ENCODE measurements at regions not wholly inside any gene's neighbourhood (a gene's known extent, or its start where the extent isn't known, plus 50 kb on each side); places are given as distances from the start of the nearest gene placed in this dataset.
"Not testable (repeated sequence)": the region's sequence is repeated elsewhere in the genome, so short reads cannot be mapped to it uniquely, and the experiment has no call there.

DNA sequence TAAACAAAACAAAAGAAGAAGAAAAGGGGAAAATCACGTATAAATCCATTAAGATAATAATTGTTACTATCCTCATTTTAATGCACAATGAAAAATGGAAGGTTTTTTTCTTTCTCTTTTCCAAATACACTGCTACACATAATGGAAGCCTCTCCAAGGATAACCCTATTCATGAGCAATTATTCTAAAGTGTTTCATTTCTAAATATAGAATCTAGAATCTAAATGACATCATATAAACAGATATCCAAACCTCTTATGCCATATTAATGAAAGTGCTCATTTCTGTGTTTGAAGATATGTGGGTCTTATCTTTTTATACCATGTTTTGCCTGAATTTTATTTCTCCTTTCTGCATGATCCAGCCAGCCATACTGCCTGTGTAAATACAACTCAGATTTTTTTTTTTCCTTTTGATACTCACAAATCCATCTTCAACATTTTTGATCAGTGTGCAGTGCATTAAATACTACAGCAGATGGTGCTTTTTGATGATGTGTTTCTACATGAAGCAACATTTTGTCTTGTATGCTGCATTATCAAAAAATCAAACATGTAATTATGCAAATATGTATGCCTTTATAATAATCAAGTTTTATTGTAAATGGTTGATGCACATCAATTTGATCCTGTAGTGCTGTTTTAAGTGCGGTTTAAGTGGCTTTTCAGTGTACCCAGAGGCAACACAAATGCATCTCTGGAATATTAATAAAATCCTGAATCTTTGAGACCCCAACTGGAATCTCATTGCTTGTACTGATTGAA is 625.6 kb upstream of the PTBP2 start:
- no peak for DNase-seq

- DNase-seq: no peak
Observed at GRCh38 chr1:96096613-96097321, 624.8 kb upstream of the PTBP2 start.

- DNase-seq: no peak
Observed at GRCh38 chr1:96104506-96104905, 617.1 kb upstream of the PTBP2 start.

DNA sequence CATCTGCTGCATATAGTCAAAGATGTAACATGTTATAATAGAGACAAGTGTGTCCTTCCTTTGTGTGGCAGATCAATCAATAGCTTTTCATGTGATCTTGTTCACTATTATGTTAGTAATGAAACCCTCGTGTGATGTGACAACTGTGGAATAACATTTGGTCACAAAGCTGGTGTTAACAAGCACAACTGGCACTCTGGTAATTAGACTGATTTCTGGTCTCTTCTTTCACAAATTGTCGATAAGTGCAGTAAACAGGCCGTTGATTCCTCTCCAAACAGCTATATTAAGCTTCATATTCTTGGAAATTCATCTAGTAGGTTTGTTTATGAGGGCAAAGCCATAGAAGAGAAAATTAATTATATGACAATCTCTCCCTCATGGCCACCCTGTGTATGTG is 616.7 kb upstream of the PTBP2 start:
- no peak for DNase-seq

DNA sequence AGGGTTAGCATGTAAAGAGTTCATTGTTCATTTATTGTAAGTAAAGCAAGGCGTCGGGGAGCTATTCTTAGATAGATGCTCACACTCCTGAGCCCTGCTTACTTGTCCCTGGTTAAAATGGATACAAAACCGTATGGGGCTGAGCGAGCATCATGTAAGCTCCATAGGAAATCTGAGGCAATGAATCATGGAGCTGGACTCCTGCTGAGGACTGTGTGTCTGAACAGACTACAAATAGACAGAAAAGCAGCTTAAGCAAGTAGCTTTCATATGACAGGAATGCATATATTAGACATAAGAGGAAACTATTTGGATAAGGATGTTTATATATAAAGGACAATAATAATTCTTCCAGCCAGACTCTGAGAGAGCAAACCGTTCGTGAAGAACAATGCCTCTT is 604.9 kb upstream of the PTBP2 start:
- no peak for DNase-seq

GRCh38 chr1:96130432-96130831 is 591.2 kb upstream of the PTBP2 start:
- DNase-seq: no peak

DNA sequence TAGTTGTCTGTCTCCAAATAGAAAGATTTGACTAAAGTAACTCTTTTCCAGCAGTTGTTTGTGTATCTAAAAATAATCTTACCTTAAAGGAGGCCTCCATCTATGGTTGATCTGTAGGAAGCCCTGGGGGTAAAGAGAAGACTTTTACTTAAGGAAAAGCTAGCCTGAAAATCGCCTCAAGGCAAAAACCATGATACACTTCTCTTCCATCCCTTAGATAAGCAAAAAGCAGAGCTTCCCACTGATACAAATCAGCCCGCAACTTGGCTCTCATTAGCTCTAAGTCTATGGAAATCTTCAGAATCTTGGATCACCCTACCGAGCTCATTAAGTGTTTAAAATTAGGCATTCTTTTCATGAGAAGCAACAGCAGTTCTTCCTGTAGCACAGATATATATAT is 576.9 kb upstream of the PTBP2 start:
- no peak for DNase-seq

- DNase-seq: no peak
Observed at GRCh38 chr1:96145492-96145891, 576.1 kb upstream of the PTBP2 start.

DNA sequence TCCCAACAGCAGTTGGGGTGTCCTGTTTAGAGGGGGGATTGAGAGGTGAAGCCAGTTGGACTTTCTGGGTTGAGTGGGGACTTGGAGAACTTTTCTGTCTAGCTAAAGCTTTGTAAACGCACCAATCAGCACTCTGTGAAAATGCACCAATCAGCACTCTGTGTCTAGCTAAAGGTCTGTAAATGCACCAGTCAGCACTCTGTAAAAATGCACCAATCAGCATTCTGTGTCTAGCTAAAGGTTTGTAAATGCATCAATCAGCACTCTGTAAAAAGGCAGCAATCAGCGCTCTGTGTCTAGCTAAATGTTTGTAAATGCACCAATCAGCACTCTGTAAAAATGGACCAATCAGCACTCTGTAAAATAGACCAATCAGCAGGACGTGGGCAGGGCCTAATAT is 568.6 kb upstream of the PTBP2 start:
- DNase-seq: not testable (repeated sequence)

DNA sequence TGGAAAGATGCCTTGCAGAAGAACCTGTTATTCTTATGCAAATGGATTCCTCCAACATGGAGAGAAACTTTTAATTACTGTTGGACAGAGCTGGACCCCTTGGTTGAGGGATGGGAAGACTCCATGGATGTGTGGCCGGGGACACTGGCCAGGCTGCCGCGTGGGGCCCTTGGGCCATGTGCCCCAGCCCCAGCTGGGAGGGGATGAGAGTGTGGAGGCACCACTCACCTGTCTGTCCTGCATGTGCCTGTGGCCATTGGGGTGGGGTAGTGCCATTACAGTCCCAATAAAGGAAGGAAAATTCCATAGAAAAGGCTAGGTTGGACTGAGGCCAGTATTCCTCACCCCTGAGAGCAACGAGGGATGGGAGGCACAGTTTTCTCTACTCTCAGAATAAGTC is 564.5 kb upstream of the PTBP2 start:
- DNase-seq: no peak

- DNase-seq: no peak
Observed at GRCh38 chr1:96159379-96159778, 562.2 kb upstream of the PTBP2 start.

DNA sequence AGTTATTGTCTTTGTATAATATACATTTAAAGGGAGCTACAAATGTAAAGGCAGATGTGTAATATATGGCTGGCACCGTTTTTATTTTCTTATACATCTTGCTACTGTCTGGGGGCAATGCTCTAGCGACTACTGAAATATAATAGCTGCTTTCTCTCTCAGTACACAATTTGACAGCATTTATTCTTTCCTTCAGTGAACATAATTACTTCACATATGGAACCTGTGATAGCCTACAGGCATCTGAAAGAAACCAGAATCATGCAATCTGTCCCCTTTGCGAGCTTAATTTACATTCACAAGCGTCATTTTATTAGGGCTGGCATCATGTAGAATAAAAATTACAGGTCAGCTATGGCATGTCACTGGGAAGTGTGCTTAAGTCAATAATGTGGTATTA is 557.5 kb upstream of the PTBP2 start:
- DNase-seq: no peak

GRCh38 chr1:96178053-96178452 is 543.5 kb upstream of the PTBP2 start:
- no peak for DNase-seq

- no peak for DNase-seq
Observed at GRCh38 chr1:96183485-96183884, 538.1 kb upstream of the PTBP2 start.

- no peak for DNase-seq
Observed at GRCh38 chr1:96183928-96184327, 537.7 kb upstream of the PTBP2 start.

GRCh38 chr1:96185181-96185580 is 536.4 kb upstream of the PTBP2 start:
- no peak for DNase-seq

DNA sequence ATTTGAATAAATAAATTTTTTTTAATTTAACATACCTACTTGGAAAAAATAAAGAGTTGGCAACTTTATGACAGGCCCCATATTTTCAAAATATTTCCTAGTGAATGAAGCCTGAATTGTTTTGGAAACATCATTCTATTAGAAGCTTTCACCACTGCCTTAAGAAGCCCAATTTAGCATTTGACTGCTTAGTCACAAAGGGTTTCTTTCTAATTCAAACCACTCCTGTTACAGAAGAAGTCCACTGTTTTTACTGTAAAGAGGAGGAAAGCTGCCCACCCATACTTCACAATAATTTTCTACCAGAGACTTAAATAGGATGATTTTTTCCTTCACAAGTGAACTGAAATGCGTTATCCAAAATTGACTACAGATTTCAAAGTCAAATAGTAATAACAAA is 534.6 kb upstream of the PTBP2 start:
- no peak for DNase-seq

- DNase-seq: no peak
Observed at GRCh38 chr1:96191165-96191564, 530.4 kb upstream of the PTBP2 start.

GRCh38 chr1:96206451-96206850 is 515.1 kb upstream of the PTBP2 start:
- DNase-seq: no peak

GRCh38 chr1:96207936-96208335 is 513.6 kb upstream of the PTBP2 start:
- no peak for DNase-seq

DNA sequence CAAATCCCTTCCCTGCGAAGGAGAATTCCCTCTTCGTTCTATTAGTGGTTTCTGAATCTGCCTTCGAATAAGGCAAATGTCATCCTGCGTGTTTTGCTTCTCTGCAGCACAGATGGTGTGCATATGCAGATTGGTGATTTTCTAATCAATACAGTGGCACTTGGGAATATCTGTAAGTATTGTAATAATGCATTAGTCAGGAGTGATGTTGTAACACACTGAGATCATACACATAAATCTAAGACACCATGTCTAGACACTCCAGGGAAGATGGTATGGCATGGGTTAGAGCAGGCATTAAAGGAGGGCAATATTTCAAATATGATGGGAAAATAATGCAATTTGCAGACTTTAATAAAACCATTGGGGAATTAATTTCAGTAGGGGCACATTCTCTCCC is 513.2 kb upstream of the PTBP2 start:
- DNase-seq: no peak

DNA sequence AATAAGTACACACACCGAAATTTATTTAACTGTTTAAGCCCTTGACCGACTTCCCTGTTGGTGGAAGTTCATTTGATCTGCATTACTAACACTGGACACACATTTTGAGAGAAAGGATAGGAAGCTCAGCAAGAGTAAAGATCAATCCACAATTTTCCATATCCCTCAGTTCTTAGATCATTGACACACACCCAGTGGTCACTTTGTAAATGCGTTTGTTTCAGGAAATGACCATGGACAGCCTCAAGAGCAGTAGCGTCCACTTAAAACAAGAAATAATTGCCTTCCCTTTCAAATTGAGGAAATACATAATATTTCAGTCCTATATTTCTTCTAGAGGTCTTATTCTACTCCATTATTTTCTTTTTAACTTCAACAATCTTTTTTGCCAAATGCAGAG is 511.5 kb upstream of the PTBP2 start:
- DNase-seq: no peak

DNA sequence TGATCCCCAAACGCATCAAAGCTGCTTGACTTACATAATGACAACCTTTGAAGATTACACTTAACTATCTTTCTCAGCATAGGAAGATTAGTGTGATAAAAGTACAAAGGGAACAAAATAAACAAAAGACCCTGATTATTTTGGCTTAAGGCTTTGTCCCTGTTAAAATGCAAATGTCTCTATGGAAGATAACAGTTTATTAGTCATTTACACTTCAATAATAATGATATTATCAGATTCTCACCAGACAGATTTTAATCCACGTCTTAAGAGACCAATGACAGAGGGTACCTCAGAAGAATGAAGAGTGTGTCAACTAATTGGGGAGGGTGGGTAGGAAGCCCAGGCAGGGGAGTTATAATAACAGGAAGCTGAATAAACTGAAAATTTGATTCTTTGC is 510.4 kb upstream of the PTBP2 start:
- no peak for DNase-seq

DNA sequence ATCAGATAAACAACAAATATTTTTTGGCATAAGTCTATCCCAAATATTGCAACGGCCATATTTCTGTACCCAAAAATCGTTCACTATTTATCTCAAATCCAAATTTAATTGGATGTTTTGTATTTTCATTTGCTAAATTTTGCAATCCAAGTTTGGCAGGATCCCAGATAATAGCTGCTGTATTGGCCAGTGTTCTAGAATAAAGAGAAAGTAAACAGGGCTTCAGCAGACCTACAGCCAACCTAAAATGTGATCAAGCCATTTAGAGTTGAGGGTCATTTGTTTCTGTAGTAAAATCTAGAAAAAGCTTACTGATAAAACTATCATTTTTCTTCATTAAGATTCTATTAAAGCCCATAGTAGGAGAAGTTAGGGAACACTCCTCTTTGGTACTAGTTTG is 506.6 kb upstream of the PTBP2 start:
- DNase-seq: no peak

DNA sequence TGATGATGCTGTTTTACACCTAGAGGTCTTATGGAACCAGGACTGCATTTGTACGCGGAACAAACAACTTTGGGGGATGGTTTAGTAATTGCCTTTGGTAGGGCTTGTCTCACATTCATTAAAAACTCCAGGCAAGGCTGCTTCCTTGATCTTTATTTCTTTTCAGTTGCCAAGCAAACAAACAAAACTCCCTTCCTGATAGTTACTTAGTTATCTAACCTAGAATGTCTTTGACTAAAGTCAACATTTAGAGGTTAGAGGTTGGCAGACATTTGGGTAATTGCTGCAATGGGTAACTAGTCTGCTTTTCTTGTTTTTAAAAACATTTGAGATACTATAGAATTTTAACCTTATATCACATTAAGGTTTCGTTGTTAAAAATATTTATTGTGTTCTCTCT is 500.9 kb upstream of the PTBP2 start:
- DNase-seq: no peak

Data from inflammatory macrophage treated with lipopolysaccharide for 4 hours (primary cell).